H9 (cell line): ENCODE measurements at regions not wholly inside any gene's neighbourhood (a gene's known extent, or its start where the extent isn't known, plus 50 kb on each side); places are given as distances from the start of the nearest gene placed in this dataset.

Source experiments
- DNase-seq: peaks from one replicate; pipeline ENCODE4 v3.0.0-alpha.2; 2017
- H2AFZ ChIP-seq: one replicate; pipeline ENCODE4 v1.6.1; 2013; ENCODE audit warnings: mild to moderate bottlenecking, low read length, control low read depth, moderate library complexity
- H2AK5ac ChIP-seq: 2 replicates; pipeline ENCODE4 v1.6.1; 2013; ENCODE audit warnings: low read length, control low read depth, mixed read lengths; ENCODE audit not compliant: insufficient read length
- H2BK120ac ChIP-seq: one replicate; pipeline ENCODE4 v1.6.1; 2013; ENCODE audit warnings: low read depth, mild to moderate bottlenecking, low read length, control low read depth, inconsistent platforms; ENCODE audit not compliant: poor library complexity, severe bottlenecking
- H2BK12ac ChIP-seq: 2 replicates; pipeline ENCODE4 v1.6.1; 2013; ENCODE audit warnings: low read length, control low read depth, mixed read lengths, low read depth; ENCODE audit not compliant: insufficient read length
- H2BK15ac ChIP-seq: 2 replicates; pipeline ENCODE4 v1.6.1; 2013; ENCODE audit warnings: low read depth, low read length, control low read depth
- H2BK20ac ChIP-seq: one replicate; pipeline ENCODE4 v1.6.1; 2013; ENCODE audit warnings: low read depth, mild to moderate bottlenecking, low read length, control low read depth, inconsistent platforms; ENCODE audit not compliant: poor library complexity, severe bottlenecking
- H2BK5ac ChIP-seq: 2 replicates; pipeline ENCODE4 v1.6.1; 2013; ENCODE audit warnings: low read length, control low read depth, mixed read lengths; ENCODE audit not compliant: insufficient read length
- H3K14ac ChIP-seq: 2 replicates; pipeline ENCODE4 v1.6.1; 2013; ENCODE audit warnings: low read length, control low read depth; ENCODE audit not compliant: insufficient read depth
- H3K18ac ChIP-seq: 2 replicates; pipeline ENCODE4 v1.6.1; 2013; ENCODE audit warnings: low read depth, mild to moderate bottlenecking, mixed read lengths, low read length, control low read depth; ENCODE audit not compliant: insufficient read length
- H3K23ac ChIP-seq: 2 replicates; pipeline ENCODE4 v1.6.1; 2013; ENCODE audit warnings: low read length, control low read depth, mixed read lengths, low read depth; ENCODE audit not compliant: insufficient read length
- H3K23me2 ChIP-seq: 2 replicates; pipeline ENCODE4 v1.6.1; 2013; ENCODE audit warnings: low read depth, mild to moderate bottlenecking, mixed read lengths, low read length, control low read depth; ENCODE audit not compliant: insufficient read length, poor library complexity, severe bottlenecking
- H3K27ac ChIP-seq: 2 replicates; pipeline ENCODE4 v1.5.1; 2013; ENCODE audit warnings: low read length, control low read depth, mixed read lengths, low read depth; ENCODE audit not compliant: insufficient read length
- H3K27me3 ChIP-seq: 2 replicates; pipeline ENCODE4 v1.6.1; 2013; ENCODE audit warnings: low read length, control low read depth, inconsistent platforms; ENCODE audit not compliant: insufficient read depth
- H3K4ac ChIP-seq: 2 replicates; pipeline ENCODE4 v1.6.1; 2013; ENCODE audit warnings: low read depth, mild to moderate bottlenecking, control low read depth, inconsistent platforms, low read length, moderate library complexity
- H3K4me1 ChIP-seq: 2 replicates; pipeline ENCODE4 v1.6.1; 2013; ENCODE audit warnings: low read length, control low read depth, inconsistent platforms; ENCODE audit not compliant: insufficient read depth
- H3K4me2 ChIP-seq: 2 replicates; pipeline ENCODE4 v1.6.1; 2013; ENCODE audit warnings: low read length, control low read depth, mixed read lengths; ENCODE audit not compliant: insufficient read length, insufficient read depth
- H3K56ac ChIP-seq: 2 replicates; pipeline ENCODE4 v1.6.1; 2013; ENCODE audit warnings: low read depth, mild to moderate bottlenecking, mixed read lengths, low read length, control low read depth; ENCODE audit not compliant: insufficient read length
- H3K79me1 ChIP-seq: 2 replicates; pipeline ENCODE4 v1.6.1; 2013; ENCODE audit warnings: low read depth, mild to moderate bottlenecking, moderate library complexity, low read length, control low read depth, inconsistent platforms; ENCODE audit not compliant: insufficient read depth, poor library complexity, severe bottlenecking
- H3K79me2 ChIP-seq: 2 replicates; pipeline ENCODE4 v1.6.1; 2013; ENCODE audit warnings: low read length, control low read depth, inconsistent platforms; ENCODE audit not compliant: insufficient read depth
- H3K9ac ChIP-seq: 2 replicates; pipeline ENCODE4 v1.6.1; 2013; ENCODE audit warnings: low read length, control low read depth, mixed read lengths; ENCODE audit not compliant: insufficient read length; ENCODE audit errors: extremely low read depth
- H3K9me3 ChIP-seq: one replicate; pipeline ENCODE4 v1.6.1; 2013; ENCODE audit warnings: low read depth, low read length, inconsistent platforms; ENCODE audit not compliant: control insufficient read depth
- H3T11ph ChIP-seq: one replicate; pipeline ENCODE4 v1.6.1; 2013; ENCODE audit warnings: mild to moderate bottlenecking, low read length, control low read depth, inconsistent platforms
- H4K20me1 ChIP-seq: one replicate; pipeline ENCODE4 v1.6.1; 2013; ENCODE audit not compliant: control insufficient read depth, insufficient read length, insufficient read depth
- H4K5ac ChIP-seq: 2 replicates; pipeline ENCODE4 v1.6.1; 2013; ENCODE audit warnings: low read depth, mild to moderate bottlenecking, mixed read lengths, low read length, control low read depth; ENCODE audit not compliant: insufficient read length
- H4K8ac ChIP-seq: replicated peaks from 2 replicates; pipeline ENCODE4 v1.6.1; 2013; ENCODE audit warnings: low read length, control low read depth, mixed read lengths, low read depth; ENCODE audit not compliant: insufficient read length
- H4K91ac ChIP-seq: 2 replicates; pipeline ENCODE4 v1.6.1; 2013; ENCODE audit warnings: low read depth, mild to moderate bottlenecking, moderate library complexity, mixed read lengths, low read length, control low read depth; ENCODE audit not compliant: insufficient read length
- H3K27ac Mint-ChIP-seq, 3 experiments: 2 replicates in 2 of 3; 3 replicates in 1 of 3; pipeline ENCODE4 v1.8.0; 2020 to 2021; ENCODE audit warnings: mixed read lengths in 3 of 3, mild to moderate bottlenecking in 1 of 3, moderate library complexity in 1 of 3
- H3K27me3 Mint-ChIP-seq: 2 replicates; pipeline ENCODE4 v1.8.0; 2021; ENCODE audit warnings: low read depth, mild to moderate bottlenecking, moderate library complexity, mixed read lengths
- H3K36me3 Mint-ChIP-seq, 3 experiments: 2 replicates in 2 of 3; 3 replicates in 1 of 3; pipeline ENCODE4 v1.8.0; 2020 to 2021; ENCODE audit warnings: low read depth in 3 of 3, mixed read lengths in 3 of 3; ENCODE audit not compliant: insufficient read depth in 1 of 3
- H3K4me1 Mint-ChIP-seq, 2 experiments: 2 replicates each; pipeline ENCODE4 v1.8.0; 2020; ENCODE audit warnings: mixed read lengths in 2 of 2
- H3K4me3 Mint-ChIP-seq, 2 experiments: 2 replicates in 1 of 2; 3 replicates in 1 of 2; pipeline ENCODE4 v1.8.0; 2020 to 2021; ENCODE audit warnings: mild to moderate bottlenecking in 2 of 2, mixed read lengths in 2 of 2, moderate library complexity in 1 of 2
- H3K9me3 Mint-ChIP-seq, 2 experiments: 2 replicates in 1 of 2; 3 replicates in 1 of 2; pipeline ENCODE4 v1.8.0; 2020; ENCODE audit warnings: mild to moderate bottlenecking in 2 of 2, mixed read lengths in 2 of 2, moderate library complexity in 1 of 2
- WGBS: extraction: QIAGEN DNeasy Blood & Tissue Kit; methylation state at CpG from one replicate; pipeline ENCODE4 v1.1.7; 2013; ENCODE audit warnings: missing lambda C conversion rate, low lambda C conversion rate, mixed read lengths; ENCODE audit not compliant: insufficient read length; ENCODE audit errors: extremely low coverage; 5-methylcytosine and 5-hydroxymethylcytosine counted together
- TF ChIP-seq, protein P1 (sequence below): fragments of 200-600 bp; sonication (generic); conservative IDR thresholded peaks from 3 replicates; pipeline ENCODE4 v1.8.0; 2021; ENCODE audit warnings: antibody characterized with exemption, mild to moderate bottlenecking

DNA sequence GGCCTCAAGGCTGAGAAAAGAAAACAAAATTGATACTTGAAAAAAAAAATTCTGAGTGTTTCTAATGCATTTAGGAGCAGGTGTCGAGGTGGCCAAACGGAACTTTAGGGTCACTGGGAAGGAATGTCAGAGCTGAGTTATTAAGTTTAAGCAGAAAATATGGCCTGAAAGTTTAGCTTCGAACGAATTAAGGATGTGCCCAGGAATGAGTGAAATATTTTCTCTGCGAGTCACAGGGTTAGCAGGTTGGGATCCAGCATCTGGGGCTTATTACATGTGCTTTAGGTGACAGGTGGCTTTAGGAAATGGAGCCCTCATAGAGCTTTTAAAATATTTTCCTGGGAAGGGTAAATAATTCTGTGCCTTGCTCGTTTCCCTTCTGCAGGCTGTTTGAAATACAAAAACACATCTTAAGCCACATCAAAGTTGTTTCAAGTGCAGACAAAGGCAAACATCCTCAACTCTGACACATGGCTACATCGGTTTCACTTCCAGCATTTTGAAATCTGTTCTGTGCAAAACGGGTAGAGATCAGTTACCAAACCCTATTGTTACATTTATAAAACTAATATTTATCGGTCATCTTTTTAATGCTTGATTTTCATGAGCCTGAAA, 143.1 kb upstream of the ARRDC4 start:
- no peaks in the 10 kb centered on the region; the same call in 1 of the 2 replicates for H3K27me3 Mint-ChIP-seq
- H3K9ac ChIP-seq, result no peak overlapping the region
- no peak overlapping the region for H3K4ac ChIP-seq
- H3K27ac Mint-ChIP-seq, result no peak overlapping the region
- H3K27me3 ChIP-seq, result no peaks in the 10 kb centered on the region
- no peak overlapping the region for H2BK15ac ChIP-seq
- no peaks in the 10 kb centered on the region for H3K36me3 Mint-ChIP-seq
- 0 out of 5 replicates have a peak, but pooled peaks cover 0 to under 1% of the 10 kb centered on the region in 2 experiments for H3K9me3 Mint-ChIP-seq
- no peak overlapping the region for H2BK5ac ChIP-seq
- H4K20me1 ChIP-seq, result no peaks in the 10 kb centered on the region
- H3K18ac ChIP-seq, result no peak overlapping the region
- H2BK20ac ChIP-seq, result no peak overlapping the region
- peaks cover 3% of the 10 kb centered on the region in 2 experiments; a peak in 1 of 4 replicates for H3K4me1 Mint-ChIP-seq
- no peak for DNase-seq
- no peak overlapping the region for H3K56ac ChIP-seq
- no peak overlapping the region for H3K14ac ChIP-seq
- no peak overlapping the region for H3K4me2 ChIP-seq
- no peak overlapping the region for H3K27ac ChIP-seq
- no peak overlapping the region for H2AFZ ChIP-seq
- H3K23me2 ChIP-seq, result no peaks in the 10 kb centered on the region
- H3K4me1 ChIP-seq, result no peaks in the 10 kb centered on the region
- H3K4me3 Mint-ChIP-seq, result no peak overlapping the region
- no peak overlapping the region for H2BK12ac ChIP-seq
- H3K23ac ChIP-seq, result no peak overlapping the region
- H3K79me2 ChIP-seq, result no peaks in the 10 kb centered on the region
- no peak overlapping the region for H4K8ac ChIP-seq
- no peak overlapping the region for H2BK120ac ChIP-seq
- H4K91ac ChIP-seq, result no peak overlapping the region
- no peaks in the 10 kb centered on the region for H3K79me1 ChIP-seq
- H4K5ac ChIP-seq, result no peak overlapping the region
- H2AK5ac ChIP-seq, result no peak overlapping the region
- TF ChIP-seq, protein P1, sequence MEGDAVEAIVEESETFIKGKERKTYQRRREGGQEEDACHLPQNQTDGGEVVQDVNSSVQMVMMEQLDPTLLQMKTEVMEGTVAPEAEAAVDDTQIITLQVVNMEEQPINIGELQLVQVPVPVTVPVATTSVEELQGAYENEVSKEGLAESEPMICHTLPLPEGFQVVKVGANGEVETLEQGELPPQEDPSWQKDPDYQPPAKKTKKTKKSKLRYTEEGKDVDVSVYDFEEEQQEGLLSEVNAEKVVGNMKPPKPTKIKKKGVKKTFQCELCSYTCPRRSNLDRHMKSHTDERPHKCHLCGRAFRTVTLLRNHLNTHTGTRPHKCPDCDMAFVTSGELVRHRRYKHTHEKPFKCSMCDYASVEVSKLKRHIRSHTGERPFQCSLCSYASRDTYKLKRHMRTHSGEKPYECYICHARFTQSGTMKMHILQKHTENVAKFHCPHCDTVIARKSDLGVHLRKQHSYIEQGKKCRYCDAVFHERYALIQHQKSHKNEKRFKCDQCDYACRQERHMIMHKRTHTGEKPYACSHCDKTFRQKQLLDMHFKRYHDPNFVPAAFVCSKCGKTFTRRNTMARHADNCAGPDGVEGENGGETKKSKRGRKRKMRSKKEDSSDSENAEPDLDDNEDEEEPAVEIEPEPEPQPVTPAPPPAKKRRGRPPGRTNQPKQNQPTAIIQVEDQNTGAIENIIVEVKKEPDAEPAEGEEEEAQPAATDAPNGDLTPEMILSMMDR, result no peak
- no peak overlapping the region for H3T11ph ChIP-seq
- H3K9me3 ChIP-seq, result no peaks in the 10 kb centered on the region
- WGBS, result no CpG with 5 or more reads among the region's 9 CpGs
